ENCODE measurements at regions not wholly inside any gene's neighbourhood (a gene's known extent, or its start where the extent isn't known, plus 50 kb on each side); places are given as distances from the start of the nearest gene placed in this dataset.

DNA sequence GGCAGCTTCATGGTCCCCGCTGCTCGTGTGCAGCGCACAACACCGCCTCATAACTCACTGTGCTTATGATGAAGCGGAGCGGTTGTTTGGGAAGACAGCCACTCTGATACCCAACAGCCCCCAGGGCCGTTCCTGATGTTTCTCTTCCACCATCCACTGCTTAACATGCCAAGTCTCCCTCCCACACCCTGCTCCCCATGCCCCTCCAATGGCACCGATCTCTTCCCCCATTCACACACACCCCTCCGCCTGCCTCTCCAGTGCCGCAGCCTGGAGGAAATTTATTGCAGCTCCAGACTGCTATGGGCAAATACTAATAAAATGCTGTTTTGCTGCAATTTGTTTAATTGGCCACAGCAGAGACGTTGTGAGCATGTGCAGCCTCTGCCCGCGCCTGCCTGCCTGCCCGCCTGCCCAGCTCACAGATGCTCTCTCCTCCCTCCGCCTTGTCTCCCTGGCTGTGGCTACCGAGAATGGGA is 80.3 kb upstream of the LHX1 start:
- TF ChIP-seq, protein P1, sequence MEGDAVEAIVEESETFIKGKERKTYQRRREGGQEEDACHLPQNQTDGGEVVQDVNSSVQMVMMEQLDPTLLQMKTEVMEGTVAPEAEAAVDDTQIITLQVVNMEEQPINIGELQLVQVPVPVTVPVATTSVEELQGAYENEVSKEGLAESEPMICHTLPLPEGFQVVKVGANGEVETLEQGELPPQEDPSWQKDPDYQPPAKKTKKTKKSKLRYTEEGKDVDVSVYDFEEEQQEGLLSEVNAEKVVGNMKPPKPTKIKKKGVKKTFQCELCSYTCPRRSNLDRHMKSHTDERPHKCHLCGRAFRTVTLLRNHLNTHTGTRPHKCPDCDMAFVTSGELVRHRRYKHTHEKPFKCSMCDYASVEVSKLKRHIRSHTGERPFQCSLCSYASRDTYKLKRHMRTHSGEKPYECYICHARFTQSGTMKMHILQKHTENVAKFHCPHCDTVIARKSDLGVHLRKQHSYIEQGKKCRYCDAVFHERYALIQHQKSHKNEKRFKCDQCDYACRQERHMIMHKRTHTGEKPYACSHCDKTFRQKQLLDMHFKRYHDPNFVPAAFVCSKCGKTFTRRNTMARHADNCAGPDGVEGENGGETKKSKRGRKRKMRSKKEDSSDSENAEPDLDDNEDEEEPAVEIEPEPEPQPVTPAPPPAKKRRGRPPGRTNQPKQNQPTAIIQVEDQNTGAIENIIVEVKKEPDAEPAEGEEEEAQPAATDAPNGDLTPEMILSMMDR (IDR thresholded peaks at IDR 0.05; ENCODE audit: poor library complexity), result no peak
- TF ChIP-seq EZH2phosphoT487 (IDR thresholded peaks at IDR 0.05; ENCODE audit: low read depth, severe bottlenecking, unreplicated experiment) (no peak), EZH2 (IDR thresholded peaks at IDR 0.05; ENCODE audit: borderline replicate concordance) (no peak)

Data from hepatocyte (in vitro differentiated cells).